Subcutaneous abdominal adipose tissue (tissue), 5 donors: ENCODE measurements at regions not wholly inside any gene's neighbourhood (a gene's known extent, or its start where the extent isn't known, plus 50 kb on each side); places are given as distances from the start of the nearest gene placed in this dataset.

ENCODE experiments used
- H3K27ac ChIP-seq: one replicate; pipeline ENCODE4 v1.7.0; 2013; ENCODE audit warnings: low read depth, mild to moderate bottlenecking, inconsistent platforms, low read length, moderate library complexity
- H3K27me3 ChIP-seq, 5 donors: one replicate each; pipeline ENCODE4 v1.7.0; 2013; ENCODE audit warnings: low read length in 5 of 5, inconsistent platforms in 1 of 5; ENCODE audit not compliant: control insufficient read depth in 5 of 5, insufficient read depth in 4 of 5
- H3K36me3 ChIP-seq, 5 donors: one replicate each; pipeline ENCODE4 v1.7.0; 2013; ENCODE audit warnings: low read length in 5 of 5; ENCODE audit not compliant: control insufficient read depth in 5 of 5, insufficient read depth in 5 of 5
- H3K4me1 ChIP-seq, 5 donors: one replicate each; pipeline ENCODE4 v1.7.0; 2013; ENCODE audit warnings: low read length in 5 of 5, mild to moderate bottlenecking in 3 of 5, moderate library complexity in 1 of 5; ENCODE audit not compliant: control insufficient read depth in 5 of 5, insufficient read depth in 5 of 5
- H3K4me3 ChIP-seq, 5 donors: one replicate each; pipeline ENCODE4 v1.7.0; 2013; ENCODE audit warnings: low read length in 5 of 5, low read depth in 1 of 5
- H3K9ac ChIP-seq, 5 donors: one replicate each; pipeline ENCODE4 v1.7.0; 2013; ENCODE audit warnings: low read length in 5 of 5, mild to moderate bottlenecking in 4 of 5, moderate library complexity in 3 of 5
- H3K9me3 ChIP-seq, 5 donors: one replicate each; pipeline ENCODE4 v1.7.0; 2013; ENCODE audit warnings: low read length in 5 of 5; ENCODE audit not compliant: control insufficient read depth in 5 of 5
- donor health status: healthy.
- donor health status: healthy.
- donor health status: healthy.
- donor health status: healthy.
- donor health status: healthy.

GRCh38 chr21:29436143-29436542 is 137.4 kb downstream of the BACH1 start:
- Histone ChIP-seq H3K4me3 (peak overlapping the region in 1 of 5 donors; percentile 2), H3K36me3 (no peaks in the 10 kb centered on the region), H3K27me3 (no peaks in the 10 kb centered on the region), H3K27ac (no peak overlapping the region), H3K4me1 (peaks cover 0 to 10% (median 0%) of the 10 kb centered on the region in 5 donors), H3K9ac (no peak overlapping the region), H3K9me3 (no peaks in the 10 kb centered on the region)

GRCh38 chr21:29436650-29437049 is 137.9 kb downstream of the BACH1 start:
- peaks cover 0 to 10% (median 0%) of the 10 kb centered on the region in 5 donors for H3K4me1 ChIP-seq
- H3K27me3 ChIP-seq: no peaks in the 10 kb centered on the region
- no peak overlapping the region for H3K27ac ChIP-seq
- H3K9me3 ChIP-seq: no peaks in the 10 kb centered on the region
- no peaks in the 10 kb centered on the region for H3K36me3 ChIP-seq
- H3K9ac ChIP-seq: no peak overlapping the region
- H3K4me3 ChIP-seq: no peak overlapping the region

- H3K27ac ChIP-seq: no peak overlapping the region
Observed at GRCh38 chr21:29441651-29442050, 142.9 kb downstream of the BACH1 start.

GRCh38 chr21:29443411-29444010 is 144.8 kb downstream of the BACH1 start:
- Histone ChIP-seq H3K9me3 (peaks cover 2 to 4% (median 3%) of the 10 kb centered on the region in 5 donors), H3K27me3 (no peaks in the 10 kb centered on the region), H3K27ac (no peak overlapping the region), H3K9ac (no peak overlapping the region), H3K36me3 (no peaks in the 10 kb centered on the region), H3K4me1 (no peaks in the 10 kb centered on the region), H3K4me3 (no peak overlapping the region)

More at GRCh38 chr21:29441651-29442050, 142.9 kb downstream of the BACH1 start:
- no peak overlapping the region for H3K9ac ChIP-seq
- H3K36me3 ChIP-seq: no peaks in the 10 kb centered on the region
- peaks cover 0 to 2% (median 0%) of the 10 kb centered on the region in 5 donors for H3K4me1 ChIP-seq
- H3K27me3 ChIP-seq: no peaks in the 10 kb centered on the region
- H3K9me3 ChIP-seq: no peaks in the 10 kb centered on the region
- H3K4me3 ChIP-seq: no peak overlapping the region

- no peaks in the 10 kb centered on the region for H3K36me3 ChIP-seq
- no peak overlapping the region for H3K27ac ChIP-seq
- no peaks in the 10 kb centered on the region for H3K27me3 ChIP-seq
- no peak overlapping the region for H3K9ac ChIP-seq
- peaks cover 2 to 15% (median 10%) of the 10 kb centered on the region in 5 donors for H3K9me3 ChIP-seq
- peaks cover 0 to 4% (median 0%) of the 10 kb centered on the region in 5 donors for H3K4me1 ChIP-seq
- no peak overlapping the region for H3K4me3 ChIP-seq
Observed at GRCh38 chr21:29448766-29449165, 150.0 kb downstream of the BACH1 start.

GRCh38 chr21:29449306-29449950 is 150.7 kb downstream of the BACH1 start:
- Histone ChIP-seq H3K27me3 (no peaks in the 10 kb centered on the region), H3K4me1 (peaks cover 0 to 4% (median 0%) of the 10 kb centered on the region in 5 donors), H3K4me3 (no peak overlapping the region), H3K9ac (no peak overlapping the region), H3K36me3 (no peaks in the 10 kb centered on the region), H3K9me3 (peaks cover 2 to 15% (median 10%) of the 10 kb centered on the region in 5 donors), H3K27ac (no peak overlapping the region)

- Histone ChIP-seq H3K27ac (no peak overlapping the region), H3K4me3 (no peak overlapping the region)
Observed at GRCh38 chr21:29450058-29450457, 151.3 kb downstream of the BACH1 start.

GRCh38 chr21:29453511-29453910 is 154.8 kb downstream of the BACH1 start:
- no peak overlapping the region for H3K9ac ChIP-seq
- H3K27me3 ChIP-seq: no peaks in the 10 kb centered on the region
- no peak overlapping the region for H3K27ac ChIP-seq
- no peaks in the 10 kb centered on the region for H3K36me3 ChIP-seq
- H3K4me3 ChIP-seq: no peak overlapping the region
- H3K9me3 ChIP-seq: peaks cover under 1 to 12% (median 8%) of the 10 kb centered on the region in 5 donors
- peaks cover 0 to 4% (median 0%) of the 10 kb centered on the region in 5 donors for H3K4me1 ChIP-seq

More at GRCh38 chr21:29450058-29450457, 151.3 kb downstream of the BACH1 start:
- Histone ChIP-seq H3K36me3 (no peaks in the 10 kb centered on the region), H3K4me1 (peaks cover 0 to 4% (median 0%) of the 10 kb centered on the region in 5 donors), H3K27me3 (no peaks in the 10 kb centered on the region), H3K9ac (no peak overlapping the region), H3K9me3 (peaks cover 2 to 15% (median 10%) of the 10 kb centered on the region in 5 donors)

GRCh38 chr21:29454179-29454578 is 155.5 kb downstream of the BACH1 start:
- Histone ChIP-seq H3K9me3 (peaks cover 0 to 8% (median 4%) of the 10 kb centered on the region in 5 donors), H3K9ac (no peak overlapping the region), H3K27me3 (no peaks in the 10 kb centered on the region), H3K4me1 (peaks cover 0 to 4% (median 0%) of the 10 kb centered on the region in 5 donors), H3K4me3 (no peak overlapping the region), H3K36me3 (no peaks in the 10 kb centered on the region), H3K27ac (no peak overlapping the region)

GRCh38 chr21:29462479-29462878 is 163.8 kb downstream of the BACH1 start:
- H3K27ac ChIP-seq: no peak overlapping the region
- H3K4me3 ChIP-seq: no peak overlapping the region
- no peaks in the 10 kb centered on the region for H3K27me3 ChIP-seq
- no peak overlapping the region for H3K9ac ChIP-seq
- H3K36me3 ChIP-seq: peaks cover 0 to 4% (median 2%) of the 10 kb centered on the region in 5 donors
- no peaks in the 10 kb centered on the region for H3K4me1 ChIP-seq
- H3K9me3 ChIP-seq: no peaks in the 10 kb centered on the region
